Muscle layer of duodenum (tissue), 2 donors: ENCODE measurements at regions not wholly inside any gene's neighbourhood (a gene's known extent, or its start where the extent isn't known, plus 50 kb on each side); places are given as distances from the start of the nearest gene placed in this dataset.

Experiments used
- H3K27ac ChIP-seq: one replicate; pipeline ENCODE4 v1.7.0; 2013; ENCODE audit warnings: mild to moderate bottlenecking, low read length
- H3K27me3 ChIP-seq: one replicate; pipeline ENCODE4 v1.7.0; 2013; ENCODE audit warnings: low read depth, mild to moderate bottlenecking, control low read depth, low read length
- H3K36me3 ChIP-seq, 2 donors: one replicate each; pipeline ENCODE4 v1.7.0; 2013; ENCODE audit warnings: low read length in 2 of 2, control low read depth in 1 of 2, mild to moderate bottlenecking in 1 of 2; ENCODE audit not compliant: insufficient read depth in 2 of 2, control insufficient read depth in 1 of 2
- H3K4me1 ChIP-seq, 2 donors: one replicate each; pipeline ENCODE4 v1.7.0; 2013; ENCODE audit warnings: low read length in 2 of 2, mild to moderate bottlenecking in 2 of 2, control low read depth in 1 of 2, moderate library complexity in 1 of 2; ENCODE audit not compliant: insufficient read depth in 2 of 2, control insufficient read depth in 1 of 2
- H3K4me3 ChIP-seq, 2 donors: one replicate each; pipeline ENCODE4 v1.7.0; 2013; ENCODE audit warnings: low read length in 2 of 2, low read depth in 1 of 2, mild to moderate bottlenecking in 1 of 2
- H3K9me3 ChIP-seq, 2 donors: one replicate each; pipeline ENCODE4 v1.7.0; 2013; ENCODE audit warnings: low read length in 2 of 2, control low read depth in 1 of 2, mild to moderate bottlenecking in 1 of 2; ENCODE audit not compliant: control insufficient read depth in 1 of 2
- donor health status: healthy.

DNA sequence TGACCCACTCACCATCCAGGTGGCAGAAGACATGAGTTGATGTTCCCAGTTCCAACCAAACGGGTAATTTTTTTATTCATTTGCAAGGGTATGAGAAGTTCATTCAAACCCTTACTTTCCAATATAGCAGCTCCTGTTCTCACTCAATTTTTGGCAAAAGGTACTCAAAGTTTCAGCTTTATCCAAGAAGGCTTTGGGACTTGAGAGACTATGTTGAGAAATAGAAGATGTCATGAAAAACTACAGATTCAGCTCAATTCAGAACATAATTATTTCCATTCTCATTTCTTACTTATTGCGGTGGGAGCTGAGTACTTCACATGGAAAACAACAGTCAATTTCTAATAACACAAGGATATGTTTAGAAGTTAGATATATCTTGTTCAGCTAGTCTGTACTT, 162.3 kb downstream of the FNDC1 start:
- Histone ChIP-seq H3K27me3 (no peaks in the 10 kb centered on the region), H3K4me3 (no peak overlapping the region), H3K27ac (no peak overlapping the region), H3K4me1 (no peaks in the 10 kb centered on the region), H3K36me3 (no peaks in the 10 kb centered on the region), H3K9me3 (peaks cover 0 to 7% of the 10 kb centered on the region in 2 donors)

GRCh38 chr6:159329081-159329480, 159.9 kb downstream of the FNDC1 start:
- no peaks in the 10 kb centered on the region for H3K4me1 ChIP-seq
- no peak overlapping the region for H3K4me3 ChIP-seq
- no peaks in the 10 kb centered on the region for H3K27me3 ChIP-seq
- no peaks in the 10 kb centered on the region for H3K36me3 ChIP-seq
- no peak overlapping the region for H3K27ac ChIP-seq
- peaks cover 0 to 5% of the 10 kb centered on the region in 2 donors for H3K9me3 ChIP-seq

- Histone ChIP-seq H3K36me3 (no peaks in the 10 kb centered on the region), H3K4me1 (no peaks in the 10 kb centered on the region), H3K4me3 (no peak overlapping the region), H3K27me3 (no peaks in the 10 kb centered on the region), H3K27ac (no peak overlapping the region), H3K9me3 (peaks cover 0 to under 1% of the 10 kb centered on the region in 2 donors)
These were observed 158.9 kb downstream of the FNDC1 start for GRCh38 chr6:159328052-159328451.

GRCh38 chr6:159325476-159325875, 156.3 kb downstream of the FNDC1 start:
- H3K4me3 ChIP-seq: no peak overlapping the region
- H3K4me1 ChIP-seq: no peaks in the 10 kb centered on the region
- H3K9me3 ChIP-seq: no peaks in the 10 kb centered on the region
- H3K27me3 ChIP-seq: no peaks in the 10 kb centered on the region
- H3K36me3 ChIP-seq: no peaks in the 10 kb centered on the region
- H3K27ac ChIP-seq: no peak overlapping the region

GRCh38 chr6:159324596-159324995, 155.4 kb downstream of the FNDC1 start:
- no peaks in the 10 kb centered on the region for H3K27me3 ChIP-seq
- H3K9me3 ChIP-seq: no peaks in the 10 kb centered on the region
- H3K36me3 ChIP-seq: no peaks in the 10 kb centered on the region
- H3K27ac ChIP-seq: no peak overlapping the region
- H3K4me1 ChIP-seq: no peaks in the 10 kb centered on the region
- H3K4me3 ChIP-seq: no peak overlapping the region
